PC-3 (cell line): ENCODE measurements at regions not wholly inside any gene's neighbourhood (a gene's known extent, or its start where the extent isn't known, plus 50 kb on each side); places are given as distances from the start of the nearest gene placed in this dataset.

Experiments used
- EZH2 ChIP-seq: fragments of 300-600 bp; sonication (generic); IDR thresholded peaks from one replicate; pipeline ENCODE4 v1.6.1; 2017; ENCODE audit warnings: antibody characterized with exemption, mild to moderate bottlenecking, low read length; ENCODE audit not compliant: unreplicated experiment
- TF ChIP-seq, protein P1 (sequence below): fragments of 300-600 bp; sonication (generic); conservative IDR thresholded peaks from 2 replicates; pipeline ENCODE4 v1.5.1; 2017; ENCODE audit warnings: antibody characterized with exemption, low read depth, mild to moderate bottlenecking, low read length

DNA sequence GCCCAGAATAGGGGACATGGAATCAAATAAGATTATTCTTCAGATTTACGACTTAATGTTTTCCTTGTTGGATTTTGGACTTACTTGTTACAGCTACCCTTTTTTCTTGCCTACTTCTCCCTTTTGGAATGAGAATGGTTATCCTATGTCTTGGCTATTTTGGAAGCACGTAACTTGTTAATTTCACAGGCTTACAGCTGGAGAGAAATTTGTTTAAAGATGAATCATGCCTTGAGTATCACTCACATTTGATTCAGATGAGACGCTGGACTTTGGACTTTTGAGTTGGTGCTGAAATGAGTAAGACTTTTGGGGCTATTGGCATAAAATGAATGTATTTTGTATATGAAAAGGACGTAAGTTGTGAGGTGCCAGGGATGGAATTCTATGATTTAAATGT is 83.3 kb downstream of the SMPDL3A start:
- TF ChIP-seq, protein P1, sequence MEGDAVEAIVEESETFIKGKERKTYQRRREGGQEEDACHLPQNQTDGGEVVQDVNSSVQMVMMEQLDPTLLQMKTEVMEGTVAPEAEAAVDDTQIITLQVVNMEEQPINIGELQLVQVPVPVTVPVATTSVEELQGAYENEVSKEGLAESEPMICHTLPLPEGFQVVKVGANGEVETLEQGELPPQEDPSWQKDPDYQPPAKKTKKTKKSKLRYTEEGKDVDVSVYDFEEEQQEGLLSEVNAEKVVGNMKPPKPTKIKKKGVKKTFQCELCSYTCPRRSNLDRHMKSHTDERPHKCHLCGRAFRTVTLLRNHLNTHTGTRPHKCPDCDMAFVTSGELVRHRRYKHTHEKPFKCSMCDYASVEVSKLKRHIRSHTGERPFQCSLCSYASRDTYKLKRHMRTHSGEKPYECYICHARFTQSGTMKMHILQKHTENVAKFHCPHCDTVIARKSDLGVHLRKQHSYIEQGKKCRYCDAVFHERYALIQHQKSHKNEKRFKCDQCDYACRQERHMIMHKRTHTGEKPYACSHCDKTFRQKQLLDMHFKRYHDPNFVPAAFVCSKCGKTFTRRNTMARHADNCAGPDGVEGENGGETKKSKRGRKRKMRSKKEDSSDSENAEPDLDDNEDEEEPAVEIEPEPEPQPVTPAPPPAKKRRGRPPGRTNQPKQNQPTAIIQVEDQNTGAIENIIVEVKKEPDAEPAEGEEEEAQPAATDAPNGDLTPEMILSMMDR = no peak
- no peak for TF ChIP-seq EZH2
